MCF 10A (cell line): ENCODE measurements at regions not wholly inside any gene's neighbourhood (a gene's known extent, or its start where the extent isn't known, plus 50 kb on each side); places are given as distances from the start of the nearest gene placed in this dataset.

Experiments used
- BruUV-seq: library from RNA; stranded (reverse); fragments of 400-500 nt; replicated peaks from 2 replicates; lab custom pipeline; 2021; lab: Mats Ljungman, UMichigan
- CTCF ChIA-PET: fragments of 300-600 bp; sonication (Branson Sonifier 250); formaldehyde crosslinking; extraction: SDS; loops from one replicate; lab custom pipeline; 2021; ENCODE audit warnings: antibody characterized with exemption, inconsistent platforms; lab: Yijun Ruan, JAX
- POLR2A ChIA-PET: fragments of 300-600, 350-650 bp; sonication (Branson Sonifier 250); formaldehyde crosslinking; extraction: SDS; loops from one replicate; lab custom pipeline; 2020; ENCODE audit warnings: antibody characterized with exemption, inconsistent platforms; lab: Yijun Ruan, JAX
- DNase-seq: peaks from one replicate; pipeline ENCODE4 v3.0.0-alpha.2; 2018; ENCODE audit not compliant: unreplicated experiment
- H3K27ac Mint-ChIP-seq: one replicate; pipeline ENCODE4 v1.8.0; 2022; ENCODE audit warnings: mild to moderate bottlenecking, low read depth, mixed read lengths; ENCODE audit not compliant: unreplicated experiment
- H3K27me3 Mint-ChIP-seq: one replicate; pipeline ENCODE4 v1.8.0; 2022; ENCODE audit warnings: mixed read lengths; ENCODE audit not compliant: insufficient read depth, unreplicated experiment
- H3K36me3 Mint-ChIP-seq: one replicate; pipeline ENCODE4 v1.8.0; 2022; ENCODE audit warnings: mild to moderate bottlenecking, moderate library complexity, mixed read lengths; ENCODE audit not compliant: insufficient read depth, unreplicated experiment
- H3K4me1 Mint-ChIP-seq: one replicate; pipeline ENCODE4 v1.8.0; 2022; ENCODE audit warnings: mixed read lengths; ENCODE audit not compliant: insufficient read depth, unreplicated experiment
- H3K4me3 Mint-ChIP-seq: one replicate; pipeline ENCODE4 v1.8.0; 2022; ENCODE audit warnings: mild to moderate bottlenecking, moderate library complexity, mixed read lengths; ENCODE audit not compliant: unreplicated experiment
- H3K9me3 Mint-ChIP-seq: one replicate; pipeline ENCODE4 v1.8.0; 2022; ENCODE audit warnings: mixed read lengths; ENCODE audit not compliant: unreplicated experiment
- intact Hi-C: fragments of 100-400 bp; cut with micrococcal nuclease; formaldehyde crosslinking; loops from 2 replicates; pipeline ENCODE4 v1.14.1; 2022
- TF ChIP-seq, protein P1 (sequence below): fragments of 200-600 bp; IDR thresholded peaks from one replicate; pipeline ENCODE4 v1.8.0; 2022; ENCODE audit warnings: antibody characterized with exemption, mild to moderate bottlenecking; ENCODE audit not compliant: unreplicated experiment

DNA sequence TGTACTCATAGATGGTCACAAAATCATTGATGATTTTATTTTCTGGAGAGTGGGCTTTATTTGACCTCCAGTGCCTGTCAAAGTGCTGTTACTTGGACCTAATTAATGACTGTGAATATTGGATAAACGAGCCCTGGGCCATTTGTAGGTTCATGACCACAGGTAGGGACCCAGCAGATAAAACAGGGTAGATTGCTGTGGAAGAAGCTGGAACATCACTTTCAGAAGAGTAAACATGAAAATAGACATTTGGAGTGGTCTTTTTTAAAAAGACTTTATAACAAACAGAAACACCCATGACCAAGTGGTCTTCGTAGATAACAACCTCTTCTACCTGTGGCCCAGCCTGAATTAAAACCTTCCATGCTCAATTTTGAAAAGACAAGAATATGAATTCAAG, 472.8 kb upstream of the MKI67 start:
- intact Hi-C loops = no loop called here
- H3K27me3 Mint-ChIP-seq = no peaks in the 10 kb centered on the region
- H3K36me3 Mint-ChIP-seq = peaks cover 5% of the 10 kb centered on the region
- no peaks in the 10 kb centered on the region for H3K4me1 Mint-ChIP-seq
- TF ChIP-seq, protein P1, sequence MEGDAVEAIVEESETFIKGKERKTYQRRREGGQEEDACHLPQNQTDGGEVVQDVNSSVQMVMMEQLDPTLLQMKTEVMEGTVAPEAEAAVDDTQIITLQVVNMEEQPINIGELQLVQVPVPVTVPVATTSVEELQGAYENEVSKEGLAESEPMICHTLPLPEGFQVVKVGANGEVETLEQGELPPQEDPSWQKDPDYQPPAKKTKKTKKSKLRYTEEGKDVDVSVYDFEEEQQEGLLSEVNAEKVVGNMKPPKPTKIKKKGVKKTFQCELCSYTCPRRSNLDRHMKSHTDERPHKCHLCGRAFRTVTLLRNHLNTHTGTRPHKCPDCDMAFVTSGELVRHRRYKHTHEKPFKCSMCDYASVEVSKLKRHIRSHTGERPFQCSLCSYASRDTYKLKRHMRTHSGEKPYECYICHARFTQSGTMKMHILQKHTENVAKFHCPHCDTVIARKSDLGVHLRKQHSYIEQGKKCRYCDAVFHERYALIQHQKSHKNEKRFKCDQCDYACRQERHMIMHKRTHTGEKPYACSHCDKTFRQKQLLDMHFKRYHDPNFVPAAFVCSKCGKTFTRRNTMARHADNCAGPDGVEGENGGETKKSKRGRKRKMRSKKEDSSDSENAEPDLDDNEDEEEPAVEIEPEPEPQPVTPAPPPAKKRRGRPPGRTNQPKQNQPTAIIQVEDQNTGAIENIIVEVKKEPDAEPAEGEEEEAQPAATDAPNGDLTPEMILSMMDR = no peak
- no peak overlapping the region for H3K27ac Mint-ChIP-seq
- ChIA-PET POLR2A (no interaction called here), CTCF (no interaction called here)
- H3K9me3 Mint-ChIP-seq = peaks cover 16% of the 10 kb centered on the region
- no peak overlapping the region for H3K4me3 Mint-ChIP-seq
- no TSS peak for BruUV-seq
- DNase-seq = no peak

- no TSS peak for BruUV-seq
- no peak overlapping the region for H3K27ac Mint-ChIP-seq
- no peaks in the 10 kb centered on the region for H3K4me1 Mint-ChIP-seq
- ChIA-PET POLR2A (no interaction called here), CTCF (no interaction called here)
- H3K27me3 Mint-ChIP-seq = no peaks in the 10 kb centered on the region
- peaks cover 16% of the 10 kb centered on the region for H3K9me3 Mint-ChIP-seq
- peaks cover 5% of the 10 kb centered on the region for H3K36me3 Mint-ChIP-seq
- intact Hi-C loops = no loop called here
- H3K4me3 Mint-ChIP-seq = no peak overlapping the region
- TF ChIP-seq, protein P1 = no peak
- no peak for DNase-seq
Observed at GRCh38 chr10:128599538-128599937, 473.3 kb upstream of the MKI67 start.

DNA sequence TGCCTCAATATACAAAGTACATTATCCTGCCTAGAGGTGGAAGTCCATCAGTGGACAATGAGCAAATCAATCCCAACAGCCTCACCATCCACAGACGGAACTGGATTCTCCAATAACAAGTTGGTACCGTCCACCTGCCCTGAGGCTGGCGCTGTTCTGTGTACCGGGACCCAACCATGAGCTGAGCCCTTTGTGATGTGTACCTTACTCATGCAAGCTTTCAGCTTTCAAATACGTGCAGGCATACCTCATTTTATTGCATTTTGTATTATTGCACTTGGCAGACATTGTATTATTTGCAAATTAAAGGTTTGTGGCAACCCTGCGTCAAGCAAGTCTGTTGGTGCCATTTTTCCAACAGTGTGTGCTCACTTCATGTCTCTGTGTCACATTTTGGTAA, 476.0 kb upstream of the MKI67 start:
- no peak for DNase-seq
- TF ChIP-seq, protein P1 = no peak
- no peak overlapping the region for H3K4me3 Mint-ChIP-seq
- ChIA-PET POLR2A (no interaction called here), CTCF (interaction anchor here (0.6 kb wide), 1 partner anchor 150 kb away, joined by 3 read pairs; no protein-coding TSS in a partner anchor)
- H3K9me3 Mint-ChIP-seq = no peaks in the 10 kb centered on the region
- H3K36me3 Mint-ChIP-seq = peaks cover 5% of the 10 kb centered on the region
- intact Hi-C loops = no loop called here
- H3K27me3 Mint-ChIP-seq = no peaks in the 10 kb centered on the region
- H3K4me1 Mint-ChIP-seq = peaks cover 6% of the 10 kb centered on the region
- no TSS peak for BruUV-seq
- H3K27ac Mint-ChIP-seq = no peak overlapping the region

GRCh38 chr10:128604025-128604424, 477.8 kb upstream of the MKI67 start:
- no TSS peak for BruUV-seq
- Mint-ChIP-seq H3K4me1 (peaks cover 6% of the 10 kb centered on the region), H3K36me3 (peaks cover 5% of the 10 kb centered on the region), H3K27ac (no peak overlapping the region), H3K9me3 (no peaks in the 10 kb centered on the region), H3K4me3 (no peak overlapping the region), H3K27me3 (no peaks in the 10 kb centered on the region)
- TF ChIP-seq, protein P1 = no peak
- DNase-seq = no peak
- ChIA-PET POLR2A (no interaction called here), CTCF (interaction anchor here (0.8 kb wide), 1 partner anchor 1421 kb away, joined by 3 read pairs; no protein-coding TSS in a partner anchor)
- intact Hi-C loops = no loop called here
